Panc1 (cell line): ENCODE measurements at regions not wholly inside any gene's neighbourhood (a gene's known extent, or its start where the extent isn't known, plus 50 kb on each side); places are given as distances from the start of the nearest gene placed in this dataset.

Experiments
- ATAC-seq: fragments of 200-7000 bp; cut with Tn5 transposase; 2 replicates; pipeline ENCODE4 v1.9.1; 2020; ENCODE audit warnings: mild to moderate bottlenecking, moderate library complexity
- BruUV-seq: library from RNA; stranded (reverse); fragments of 400-500 nt; replicated peaks from 2 replicates; lab custom pipeline; 2021; lab: Mats Ljungman, UMichigan
- CTCF ChIA-PET: fragments of 300-600 bp; sonication (Branson Sonifier 250); formaldehyde crosslinking; loops from one replicate; lab custom pipeline; 2022; ENCODE audit warnings: antibody characterized with exemption; lab: Charles Lee
- POLR2A ChIA-PET: fragments of 300-600 bp; sonication (Branson Sonifier 250); formaldehyde crosslinking; loops from one replicate; lab custom pipeline; 2022; ENCODE audit warnings: antibody characterized with exemption; lab: Charles Lee
- DNase-seq: peaks from one replicate; pipeline ENCODE4 v3.0.0-alpha.2; 2010; ENCODE audit warnings: low read depth, low spot score
- H3K27ac ChIP-seq: 2 replicates; pipeline ENCODE4 v1.5.1; 2011; ENCODE audit warnings: mild to moderate bottlenecking, low read length, inconsistent platforms
- H3K27me3 ChIP-seq: fragments of 200-500 bp; sonication (Bioruptor generic); 2 replicates; pipeline ENCODE4 v1.6.0; 2014; ENCODE audit warnings: low read length, inconsistent platforms; ENCODE audit not compliant: control insufficient read depth, insufficient read depth
- H3K36me3 ChIP-seq: fragments of 200-500 bp; sonication (Bioruptor generic); 2 replicates; pipeline ENCODE4 v1.5.1; 2014; ENCODE audit warnings: inconsistent platforms, mild to moderate bottlenecking, low read length, moderate library complexity; ENCODE audit not compliant: control insufficient read depth, insufficient read depth
- H3K4me1 ChIP-seq: 2 replicates; pipeline ENCODE4 v1.5.1; 2011; ENCODE audit warnings: inconsistent platforms, mild to moderate bottlenecking, low read length, moderate library complexity; ENCODE audit not compliant: control insufficient read depth, insufficient read depth
- H3K4me3 ChIP-seq, 2 experiments: 2 replicates each; pipeline ENCODE4 v1.5.1; 2011 to 2012; ENCODE audit warnings: low read depth in 2 of 2, low read length in 2 of 2, mild to moderate bottlenecking in 2 of 2, inconsistent platforms in 1 of 2, moderate library complexity in 1 of 2
- H3K9me3 ChIP-seq: fragments of 200-500 bp; sonication (Bioruptor generic); 2 replicates; pipeline ENCODE4 v1.5.1; 2014; ENCODE audit warnings: low read depth, mild to moderate bottlenecking, inconsistent platforms, low read length, moderate library complexity; ENCODE audit not compliant: control insufficient read depth, insufficient read depth
- CTCF ChIP-seq: fragments of 450-650 bp; IDR thresholded peaks from 2 replicates; pipeline ENCODE4 v1.5.1; 2017; ENCODE audit warnings: mild to moderate bottlenecking
- POLR2AphosphoS5 ChIP-seq: IDR thresholded peaks from 2 replicates; pipeline ENCODE4 v1.6.1; 2012; ENCODE audit warnings: mild to moderate bottlenecking, low read depth, low read length, moderate library complexity
- REST ChIP-seq, 2 experiments: IDR thresholded peaks; 2 replicates each; pipeline ENCODE4 v1.6.1; 2011 to 2012; ENCODE audit warnings: low read depth in 2 of 2, control low read depth in 1 of 2, low read length in 1 of 2, mild to moderate bottlenecking in 1 of 2, moderate library complexity in 1 of 2; ENCODE audit not compliant: insufficient read depth in 1 of 2
- SIN3A ChIP-seq: IDR thresholded peaks from 2 replicates; pipeline ENCODE4 v1.6.1; 2012; ENCODE audit warnings: low read depth, mild to moderate bottlenecking, low read length, moderate library complexity, borderline replicate concordance; ENCODE audit not compliant: insufficient read depth
- TCF7L2 ChIP-seq: IDR thresholded peaks from 2 replicates; pipeline ENCODE4 v1.6.1; 2011; ENCODE audit warnings: mild to moderate bottlenecking, low read depth, low read length, inconsistent platforms
- in situ Hi-C: cut with HindIII; loops from 2 replicates; pipeline ENCODE4 v1.10.0; 2016; ENCODE audit warnings: low sequenced_read_pairs, low pct_unique_long_range_greater_than_20kb
- intact Hi-C: fragments of 100-400 bp; cut with micrococcal nuclease; formaldehyde crosslinking; loops from one replicate; pipeline ENCODE4 v1.10.0; 2022; ENCODE audit not compliant: unreplicated experiment

GRCh38 chr17:33363475-33363874, 70.4 kb upstream of the ASIC2 start:
- Histone ChIP-seq H3K4me3 (no peak overlapping the region), H3K27ac (no peak overlapping the region), H3K27me3 (peaks cover 17% of the 10 kb centered on the region), H3K9me3 (no peaks in the 10 kb centered on the region), H3K4me1 (no peaks in the 10 kb centered on the region), H3K36me3 (no peaks in the 10 kb centered on the region)
- ChIA-PET CTCF (no interaction called here), POLR2A (no interaction called here)
- intact Hi-C loops, result no loop called here
- no peak for TF ChIP-seq SIN3A
- BruUV-seq, result no TSS peak
- in situ Hi-C loops, result no loop called here
- DNase-seq (no peak), ATAC-seq (no peak)

- ChIA-PET CTCF (no interaction called here), POLR2A (no interaction called here)
- Histone ChIP-seq H3K4me1 (no peaks in the 10 kb centered on the region), H3K27me3 (peaks cover 2% of the 10 kb centered on the region; the same call in 1 of the 2 replicates), H3K27ac (no peak overlapping the region), H3K36me3 (no peaks in the 10 kb centered on the region), H3K4me3 (no peak overlapping the region), H3K9me3 (no peaks in the 10 kb centered on the region)
- no TSS peak for BruUV-seq
- no peak for DNase-seq
- in situ Hi-C loops, result no loop called here
- intact Hi-C loops, result no loop called here
- ATAC-seq, result no peak
- TF ChIP-seq POLR2AphosphoS5 (no peak), CTCF (no peak)
Observed at GRCh38 chr17:33366960-33367359, 73.9 kb upstream of the ASIC2 start.

- TF ChIP-seq SIN3A, result no peak
- TF ChIP-seq TCF7L2, result no peak
- no peak for TF ChIP-seq CTCF
- no peak for TF ChIP-seq POLR2AphosphoS5
- no peak for TF ChIP-seq REST (IDR thresholded peaks at IDR 0.05; ENCODE audit: insufficient read depth in 1 of 2, low read depth in 2 of 2, low read length in 1 of 2)
- ChIA-PET POLR2A (no interaction called here), CTCF (no interaction called here)
- Histone ChIP-seq H3K4me3 (no peak overlapping the region), H3K27me3 (no peaks in the 10 kb centered on the region), H3K4me1 (no peaks in the 10 kb centered on the region), H3K9me3 (no peaks in the 10 kb centered on the region), H3K36me3 (no peaks in the 10 kb centered on the region), H3K27ac (no peak overlapping the region)
- no TSS peak for BruUV-seq
- intact Hi-C loops, result no loop called here
- ATAC-seq (no peak), DNase-seq (no peak)
- in situ Hi-C loops, result no loop called here
Observed at GRCh38 chr17:33369149-33369548, 76.1 kb upstream of the ASIC2 start.
